ENCODE measurements at regions not wholly inside any gene's neighbourhood (a gene's known extent, or its start where the extent isn't known, plus 50 kb on each side); places are given as distances from the start of the nearest gene placed in this dataset.

DNA sequence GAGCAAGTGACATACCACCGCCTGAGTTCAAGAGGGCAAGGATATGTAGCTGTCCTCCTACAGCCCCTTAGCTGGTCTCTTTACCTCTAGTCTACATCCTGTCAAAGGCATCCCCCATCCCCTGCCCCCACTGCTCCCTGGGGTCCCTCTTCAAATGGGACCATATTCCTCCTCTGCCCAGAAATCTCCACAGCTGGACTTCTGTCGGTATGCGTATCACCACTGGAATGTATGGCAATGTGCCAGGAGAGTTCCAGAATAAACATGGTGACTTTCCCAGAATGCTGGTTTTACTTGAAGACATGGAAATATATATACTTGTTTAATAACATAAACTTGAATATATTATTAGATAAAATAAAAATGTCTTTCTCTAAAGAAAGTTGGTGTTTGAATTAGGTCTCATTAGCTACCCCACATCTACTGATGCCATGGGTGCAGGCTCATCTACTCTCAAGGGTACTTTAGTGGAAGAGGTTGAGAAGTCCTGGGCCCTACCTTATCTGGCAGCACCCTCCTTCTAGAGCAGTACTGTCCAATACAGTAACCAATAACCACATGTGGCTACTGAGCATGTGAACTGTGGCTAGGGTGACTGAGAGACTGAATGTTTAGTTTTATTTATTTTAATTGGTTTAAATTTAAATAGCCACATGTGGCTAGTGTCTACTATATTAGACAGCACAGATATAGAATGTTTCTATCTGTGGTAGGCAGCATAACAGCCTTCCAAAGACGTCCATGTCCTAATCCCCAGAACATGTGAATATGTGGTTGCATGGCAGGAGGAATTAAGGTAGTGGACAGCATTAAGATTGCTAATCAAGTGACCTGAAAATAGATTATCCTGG lies 181.7 kb upstream of the SLC30A5 start:
- TF ChIP-seq ISL1 (CRISPR knock-in tag; IDR thresholded peaks at IDR 0.05), result no peak
- no peak for TF ChIP-seq PATZ1 (CRISPR knock-in tag; IDR thresholded peaks at IDR 0.05; ENCODE audit: borderline replicate concordance)
- TF ChIP-seq ZNF565 (CRISPR knock-in tag; conservative IDR thresholded peaks at IDR 0.05; ENCODE audit: low read depth), result no peak
- TF ChIP-seq ARNTL (CRISPR knock-in tag; IDR thresholded peaks at IDR 0.05; ENCODE audit: borderline replicate concordance, low read depth), result no peak
- TF ChIP-seq ZFP3 (CRISPR knock-in tag; IDR thresholded peaks at IDR 0.05), result no peak
- no peak for TF ChIP-seq ZFP30 (CRISPR knock-in tag; IDR thresholded peaks at IDR 0.05)
- TF ChIP-seq TCF4 (CRISPR knock-in tag; IDR thresholded peaks at IDR 0.05; ENCODE audit: borderline replicate concordance), result no peak
- no peak for TF ChIP-seq OSR1 (CRISPR knock-in tag; IDR thresholded peaks at IDR 0.05)
- TF ChIP-seq ZNF70 (CRISPR knock-in tag; IDR thresholded peaks at IDR 0.05), result no peak
- no peak for TF ChIP-seq ZC3H10 (CRISPR knock-in tag; IDR thresholded peaks at IDR 0.05)

Data from SK-N-SH treated with all-trans-retinoic acid at 6 μM for 48 hours (cell line).